ENCODE measurements at regions not wholly inside any gene's neighbourhood (a gene's known extent, or its start where the extent isn't known, plus 50 kb on each side); places are given as distances from the start of the nearest gene placed in this dataset.

DNA sequence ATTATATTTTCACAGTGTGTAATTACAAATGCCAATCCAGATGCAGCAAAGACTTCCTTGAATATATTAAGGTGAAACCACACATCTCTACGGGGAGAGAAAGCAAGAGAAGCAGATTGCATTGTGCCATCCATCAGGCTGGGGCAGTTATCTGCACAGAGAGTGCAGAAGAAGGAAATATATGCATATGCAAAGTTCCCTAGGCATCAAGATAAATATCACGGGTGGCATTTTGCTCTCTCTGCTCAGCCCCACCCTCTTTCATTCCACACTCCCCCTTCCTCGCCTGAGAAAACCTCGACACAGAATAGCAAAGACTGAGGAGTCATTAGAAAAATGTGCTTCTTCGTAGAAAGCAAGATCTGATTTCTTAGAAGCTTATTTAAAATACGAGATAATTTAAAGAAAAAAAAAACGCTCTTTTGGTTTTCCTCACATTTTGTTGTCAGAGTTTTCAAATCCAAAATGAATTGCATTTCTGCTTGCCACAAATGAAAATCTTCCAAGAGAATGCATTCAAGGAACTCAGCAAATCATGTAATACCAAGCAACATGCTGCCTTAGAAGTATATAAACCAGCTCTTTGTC, 283.2 kb upstream of the LMCD1 start:
- Histone ChIP-seq H3K27ac (no peak overlapping the region), H3K79me2 (no peaks in the 10 kb centered on the region), H3K36me3 (replicated peaks; ENCODE audit: insufficient read depth, low read depth) (no peaks in the 10 kb centered on the region), H3K9me2 (replicated peaks; ENCODE audit: insufficient read depth) (no peaks in the 10 kb centered on the region), H2AFZ (no peak overlapping the region), H3K27me3 (no peaks in the 10 kb centered on the region), H3K9me3 (ENCODE audit: low read depth) (no peaks in the 10 kb centered on the region), H3K4me3 (no peak overlapping the region), H4K20me1 (ENCODE audit: insufficient read depth, poor library complexity, severe bottlenecking) (no peaks in the 10 kb centered on the region), H3K4me2 (no peak overlapping the region), H3K4me1 (ENCODE audit: insufficient read depth) (no peaks in the 10 kb centered on the region)
- TF ChIP-seq, protein P1, sequence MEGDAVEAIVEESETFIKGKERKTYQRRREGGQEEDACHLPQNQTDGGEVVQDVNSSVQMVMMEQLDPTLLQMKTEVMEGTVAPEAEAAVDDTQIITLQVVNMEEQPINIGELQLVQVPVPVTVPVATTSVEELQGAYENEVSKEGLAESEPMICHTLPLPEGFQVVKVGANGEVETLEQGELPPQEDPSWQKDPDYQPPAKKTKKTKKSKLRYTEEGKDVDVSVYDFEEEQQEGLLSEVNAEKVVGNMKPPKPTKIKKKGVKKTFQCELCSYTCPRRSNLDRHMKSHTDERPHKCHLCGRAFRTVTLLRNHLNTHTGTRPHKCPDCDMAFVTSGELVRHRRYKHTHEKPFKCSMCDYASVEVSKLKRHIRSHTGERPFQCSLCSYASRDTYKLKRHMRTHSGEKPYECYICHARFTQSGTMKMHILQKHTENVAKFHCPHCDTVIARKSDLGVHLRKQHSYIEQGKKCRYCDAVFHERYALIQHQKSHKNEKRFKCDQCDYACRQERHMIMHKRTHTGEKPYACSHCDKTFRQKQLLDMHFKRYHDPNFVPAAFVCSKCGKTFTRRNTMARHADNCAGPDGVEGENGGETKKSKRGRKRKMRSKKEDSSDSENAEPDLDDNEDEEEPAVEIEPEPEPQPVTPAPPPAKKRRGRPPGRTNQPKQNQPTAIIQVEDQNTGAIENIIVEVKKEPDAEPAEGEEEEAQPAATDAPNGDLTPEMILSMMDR (IDR thresholded peaks at IDR 0.05; ENCODE audit: poor library complexity): no peak
- TF ChIP-seq EZH2 (IDR thresholded peaks at IDR 0.05; ENCODE audit: borderline replicate concordance): no peak
- no peak for TF ChIP-seq EZH2phosphoT487 (IDR thresholded peaks at IDR 0.05; ENCODE audit: low read depth, severe bottlenecking, unreplicated experiment)
- WGBS (ENCODE audit: low lambda C conversion rate, missing lambda C conversion rate): 71% methylated on average over 7 of the region's 7 CpGs
- DNase-seq (ENCODE audit: low spot score): no peak

DNA sequence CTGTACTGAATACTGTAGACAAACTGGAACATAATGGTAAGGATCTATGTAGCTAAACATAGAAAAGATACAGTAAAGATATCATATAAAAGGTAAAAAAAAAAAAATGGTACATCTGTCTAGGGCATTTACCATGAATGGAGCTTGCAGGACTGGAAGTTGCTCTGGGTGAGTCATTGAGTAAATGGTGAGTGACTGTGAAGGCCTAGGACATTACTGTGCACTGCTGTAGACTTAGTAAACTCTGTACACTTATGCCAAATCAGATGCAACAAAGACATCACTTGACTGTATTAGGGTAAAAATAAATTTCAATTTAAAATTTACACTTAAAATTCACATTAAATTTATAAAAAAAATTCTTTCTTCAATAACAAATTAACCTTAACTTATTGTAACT, 281.3 kb upstream of the LMCD1 start:
- Histone ChIP-seq H3K79me2 (no peaks in the 10 kb centered on the region), H3K4me2 (no peak overlapping the region), H3K4me1 (ENCODE audit: insufficient read depth) (peaks cover 3% of the 10 kb centered on the region), H3K27me3 (no peaks in the 10 kb centered on the region), H3K4me3 (no peak overlapping the region), H2AFZ (no peak overlapping the region), H3K9me3 (ENCODE audit: low read depth) (no peaks in the 10 kb centered on the region), H3K27ac (no peak overlapping the region), H4K20me1 (ENCODE audit: insufficient read depth, poor library complexity, severe bottlenecking) (no peaks in the 10 kb centered on the region), H3K36me3 (replicated peaks; ENCODE audit: insufficient read depth, low read depth) (no peaks in the 10 kb centered on the region), H3K9me2 (replicated peaks; ENCODE audit: insufficient read depth) (no peaks in the 10 kb centered on the region)
- no peak for TF ChIP-seq EZH2 (IDR thresholded peaks at IDR 0.05; ENCODE audit: borderline replicate concordance)
- no peak for DNase-seq (ENCODE audit: low spot score)

DNA sequence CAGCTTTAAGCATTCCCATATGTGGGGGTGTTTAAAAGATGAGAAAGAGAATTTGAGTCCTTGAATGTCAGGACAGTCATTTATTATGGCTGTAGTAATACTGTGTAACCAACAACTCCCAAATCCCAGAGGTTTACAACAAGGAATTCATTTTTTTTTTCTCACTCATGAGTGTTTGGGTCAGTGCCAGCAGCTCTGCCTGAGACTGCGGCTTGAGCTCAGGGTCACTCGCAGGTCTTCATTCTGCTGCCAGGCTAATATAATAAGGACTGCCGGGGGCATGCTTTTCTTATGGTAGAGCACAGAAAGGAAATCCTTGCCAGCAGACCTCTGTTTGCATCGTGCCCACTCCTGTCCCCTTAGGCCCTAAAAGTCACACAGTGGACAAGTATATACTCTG, 277.9 kb upstream of the LMCD1 start:
- Histone ChIP-seq H3K36me3 (replicated peaks; ENCODE audit: insufficient read depth, low read depth) (no peaks in the 10 kb centered on the region), H4K20me1 (ENCODE audit: insufficient read depth, poor library complexity, severe bottlenecking) (no peaks in the 10 kb centered on the region), H3K27me3 (no peaks in the 10 kb centered on the region), H3K79me2 (no peaks in the 10 kb centered on the region), H3K4me1 (ENCODE audit: insufficient read depth) (peaks cover 3% of the 10 kb centered on the region), H2AFZ (no peak overlapping the region), H3K9me3 (ENCODE audit: low read depth) (no peaks in the 10 kb centered on the region), H3K9me2 (replicated peaks; ENCODE audit: insufficient read depth) (no peaks in the 10 kb centered on the region), H3K4me2 (no peak overlapping the region), H3K4me3 (no peak overlapping the region), H3K27ac (no peak overlapping the region)
- TF ChIP-seq EZH2 (IDR thresholded peaks at IDR 0.05; ENCODE audit: borderline replicate concordance) (no peak), EZH2phosphoT487 (IDR thresholded peaks at IDR 0.05; ENCODE audit: low read depth, severe bottlenecking, unreplicated experiment) (no peak)
- TF ChIP-seq, protein P1 (IDR thresholded peaks at IDR 0.05; ENCODE audit: poor library complexity): no peak
- 55% methylated on average over 4 of the region's 4 CpGs for WGBS (ENCODE audit: low lambda C conversion rate, missing lambda C conversion rate)
- peak; percentile 30 for DNase-seq (ENCODE audit: low spot score)

DNA sequence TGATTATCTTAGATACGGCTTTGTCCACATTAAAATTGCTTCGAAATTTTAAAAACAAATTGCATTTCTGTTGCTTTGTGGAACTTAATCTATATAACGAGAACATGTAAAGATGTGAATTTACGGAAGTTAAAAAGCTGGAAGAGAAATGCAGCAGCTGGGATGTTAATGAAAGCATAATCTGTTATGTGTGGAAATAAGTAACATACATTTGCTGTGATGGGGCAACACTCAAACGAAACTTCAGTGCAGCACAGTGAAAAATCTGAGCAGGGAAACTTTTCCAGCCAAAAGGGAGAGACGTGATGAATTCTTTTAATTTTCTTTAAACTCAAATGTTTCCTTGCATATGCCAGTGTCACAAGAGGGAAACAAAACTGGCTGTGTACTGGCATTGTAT, 276.7 kb upstream of the LMCD1 start:
- H3K4me3 ChIP-seq: no peak overlapping the region
- H3K4me2 ChIP-seq: no peak overlapping the region
- H3K79me2 ChIP-seq: no peaks in the 10 kb centered on the region
- H3K9me2 ChIP-seq (replicated peaks; ENCODE audit: insufficient read depth): no peaks in the 10 kb centered on the region
- no peak overlapping the region for H3K27ac ChIP-seq
- no peak overlapping the region for H2AFZ ChIP-seq
- H3K9me3 ChIP-seq (ENCODE audit: low read depth): no peaks in the 10 kb centered on the region
- TF ChIP-seq EZH2phosphoT487 (IDR thresholded peaks at IDR 0.05; ENCODE audit: low read depth, severe bottlenecking, unreplicated experiment) (no peak), EZH2 (IDR thresholded peaks at IDR 0.05; ENCODE audit: borderline replicate concordance) (no peak)
- TF ChIP-seq, protein P1 (IDR thresholded peaks at IDR 0.05; ENCODE audit: poor library complexity): no peak
- no peaks in the 10 kb centered on the region for H3K36me3 ChIP-seq (replicated peaks; ENCODE audit: insufficient read depth, low read depth)
- 89% methylated on average over 6 of the region's 6 CpGs for WGBS (ENCODE audit: low lambda C conversion rate, missing lambda C conversion rate)
- DNase-seq (ENCODE audit: low spot score): no peak
- H3K27me3 ChIP-seq: no peaks in the 10 kb centered on the region
- peaks cover 3% of the 10 kb centered on the region for H3K4me1 ChIP-seq (ENCODE audit: insufficient read depth)
- H4K20me1 ChIP-seq (ENCODE audit: insufficient read depth, poor library complexity, severe bottlenecking): no peaks in the 10 kb centered on the region
